ENCODE measurements at regions not wholly inside any gene's neighbourhood (a gene's known extent, or its start where the extent isn't known, plus 50 kb on each side); places are given as distances from the start of the nearest gene placed in this dataset.

GRCh38 chr16:51271156-51271701, 120.2 kb upstream of the SALL1 start:
- no peak overlapping the region for H3K4me2 ChIP-seq (ENCODE audit: low read length)
- no peak overlapping the region for H3K4me3 ChIP-seq (ENCODE audit: low read depth, low read length)
- no peak for TF ChIP-seq CTCF (IDR thresholded peaks at IDR 0.05)
- no peak overlapping the region for H3K27ac ChIP-seq
- H2AFZ ChIP-seq, result no peak overlapping the region
- no peaks in the 10 kb centered on the region for H3K27me3 ChIP-seq (ENCODE audit: control insufficient read depth, insufficient read depth, low read length)
- H3K9me3 ChIP-seq (ENCODE audit: control insufficient read depth, low read length), result no peaks in the 10 kb centered on the region
- no peaks in the 10 kb centered on the region for H3K4me1 ChIP-seq
- H3K9ac ChIP-seq, result no peak overlapping the region
- H3K36me3 ChIP-seq (ENCODE audit: control insufficient read depth, insufficient read depth, low read length), result no peaks in the 10 kb centered on the region
- H3K79me2 ChIP-seq, result no peaks in the 10 kb centered on the region

DNA sequence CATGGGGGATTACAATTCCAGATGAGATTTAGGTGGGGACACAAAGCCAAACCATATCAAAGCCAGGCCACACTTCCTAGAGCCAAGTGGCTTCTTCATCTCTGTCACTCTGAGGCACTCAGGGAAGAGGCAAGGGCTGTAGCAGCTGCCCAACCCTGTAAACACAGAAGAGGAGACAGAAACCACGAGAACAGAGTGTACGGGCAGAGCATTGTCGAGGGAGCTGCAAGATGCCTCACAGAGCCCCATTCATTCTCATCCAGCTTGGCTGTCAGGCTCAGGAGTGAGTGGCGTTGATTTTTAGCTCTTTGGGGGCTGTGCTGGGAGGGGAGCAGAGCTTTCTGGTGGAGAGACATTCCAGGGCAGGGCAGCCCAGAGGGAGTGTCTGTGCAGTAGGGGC, 117.2 kb upstream of the SALL1 start:
- H3K4me1 ChIP-seq, result no peaks in the 10 kb centered on the region
- no peak overlapping the region for H3K9ac ChIP-seq
- H3K4me2 ChIP-seq (ENCODE audit: low read length), result no peak overlapping the region
- no peak overlapping the region for H3K27ac ChIP-seq
- no peaks in the 10 kb centered on the region for H3K9me3 ChIP-seq (ENCODE audit: control insufficient read depth, low read length)
- H3K27me3 ChIP-seq (ENCODE audit: control insufficient read depth, insufficient read depth, low read length), result no peaks in the 10 kb centered on the region
- H3K4me3 ChIP-seq (ENCODE audit: low read depth, low read length), result no peak overlapping the region
- H3K79me2 ChIP-seq, result no peaks in the 10 kb centered on the region
- H3K36me3 ChIP-seq (ENCODE audit: control insufficient read depth, insufficient read depth, low read length), result no peaks in the 10 kb centered on the region
- TF ChIP-seq CTCF (IDR thresholded peaks at IDR 0.05), result no peak
- no peak overlapping the region for H2AFZ ChIP-seq

- TF ChIP-seq CTCF (IDR thresholded peaks at IDR 0.05), result no peak
- H3K27ac ChIP-seq, result no peak overlapping the region
- no peaks in the 10 kb centered on the region for H3K27me3 ChIP-seq (ENCODE audit: control insufficient read depth, insufficient read depth, low read length)
- no peak overlapping the region for H2AFZ ChIP-seq
- no peak overlapping the region for H3K9ac ChIP-seq
- no peaks in the 10 kb centered on the region for H3K4me1 ChIP-seq
- no peak overlapping the region for H3K4me3 ChIP-seq (ENCODE audit: low read depth, low read length)
- no peak overlapping the region for H3K4me2 ChIP-seq (ENCODE audit: low read length)
- no peaks in the 10 kb centered on the region for H3K36me3 ChIP-seq (ENCODE audit: control insufficient read depth, insufficient read depth, low read length)
- no peaks in the 10 kb centered on the region for H3K9me3 ChIP-seq (ENCODE audit: control insufficient read depth, low read length)
- no peaks in the 10 kb centered on the region for H3K79me2 ChIP-seq
These were observed 116.6 kb upstream of the SALL1 start for GRCh38 chr16:51267681-51268080.

DNA sequence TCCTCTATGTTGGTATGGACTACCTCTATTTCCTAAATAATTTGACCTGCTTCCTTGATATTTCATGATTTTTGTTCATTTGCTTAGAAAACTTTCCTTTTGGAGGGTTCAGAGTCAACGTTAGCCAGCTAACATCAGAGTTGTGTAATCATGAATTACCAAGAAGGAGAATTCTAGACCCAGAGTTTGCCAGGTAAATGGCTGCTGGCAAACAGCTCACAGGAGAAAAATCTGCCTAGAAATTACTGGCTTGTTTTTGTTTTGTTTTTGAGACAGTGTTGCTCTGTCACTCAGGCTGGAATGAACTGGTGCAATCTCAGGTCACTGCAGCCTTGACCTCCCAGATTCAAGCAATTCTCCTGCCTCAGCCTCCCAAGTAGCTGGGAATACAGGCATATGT, 111.4 kb upstream of the SALL1 start:
- no peak overlapping the region for H2AFZ ChIP-seq
- H3K27ac ChIP-seq, result no peak overlapping the region
- H3K9me3 ChIP-seq (ENCODE audit: control insufficient read depth, low read length), result no peaks in the 10 kb centered on the region
- no peaks in the 10 kb centered on the region for H3K79me2 ChIP-seq
- no peak for TF ChIP-seq CTCF (IDR thresholded peaks at IDR 0.05)
- no peak overlapping the region for H3K4me3 ChIP-seq (ENCODE audit: low read depth, low read length)
- no peak overlapping the region for H3K9ac ChIP-seq
- H3K4me1 ChIP-seq, result no peaks in the 10 kb centered on the region
- no peaks in the 10 kb centered on the region for H3K36me3 ChIP-seq (ENCODE audit: control insufficient read depth, insufficient read depth, low read length)
- H3K27me3 ChIP-seq (ENCODE audit: control insufficient read depth, insufficient read depth, low read length), result no peaks in the 10 kb centered on the region
- no peak overlapping the region for H3K4me2 ChIP-seq (ENCODE audit: low read length)

- Histone ChIP-seq H3K9ac (no peak overlapping the region), H3K27me3 (ENCODE audit: control insufficient read depth, insufficient read depth, low read length) (no peaks in the 10 kb centered on the region), H3K9me3 (ENCODE audit: control insufficient read depth, low read length) (no peaks in the 10 kb centered on the region), H3K4me3 (ENCODE audit: low read depth, low read length) (no peak overlapping the region), H3K4me2 (ENCODE audit: low read length) (no peak overlapping the region), H2AFZ (no peak overlapping the region), H3K36me3 (ENCODE audit: control insufficient read depth, insufficient read depth, low read length) (no peaks in the 10 kb centered on the region), H3K27ac (no peak overlapping the region), H3K79me2 (no peaks in the 10 kb centered on the region), H3K4me1 (no peaks in the 10 kb centered on the region)
- TF ChIP-seq CTCF (IDR thresholded peaks at IDR 0.05), result no peak
These were observed 110.8 kb upstream of the SALL1 start for GRCh38 chr16:51261919-51262318.
